GM12878 (cell line): ENCODE measurements at regions not wholly inside any gene's neighbourhood (a gene's known extent, or its start where the extent isn't known, plus 50 kb on each side); places are given as distances from the start of the nearest gene placed in this dataset.

Source experiments
- BCLAF1 ChIP-seq: fragments of 450-650 bp; IDR thresholded peaks from 2 replicates; pipeline ENCODE4 v1.6.1; 2017; ENCODE audit warnings: antibody characterized with exemption, mild to moderate bottlenecking, moderate library complexity
- CTCF ChIP-seq, 3 experiments: IDR thresholded peaks in 2 of 3; conservative IDR thresholded peaks in 1 of 3; 2 replicates each; pipeline ENCODE4 v1.5.1; 2011; ENCODE audit warnings: low read depth in 3 of 3, low read length in 3 of 3, mild to moderate bottlenecking in 3 of 3, control low read depth in 2 of 3, moderate library complexity in 2 of 3, inconsistent platforms in 1 of 3, mixed read lengths in 1 of 3; ENCODE audit not compliant: control insufficient read depth in 2 of 3, insufficient read depth in 1 of 3; ENCODE audit errors: extremely low read depth in 1 of 3
- EZH2 ChIP-seq: IDR thresholded peaks from 2 replicates; pipeline ENCODE4 v1.6.1; 2012; ENCODE audit warnings: low read depth, mild to moderate bottlenecking, control low read depth, inconsistent platforms, low read length, borderline replicate concordance; ENCODE audit not compliant: control insufficient read depth
- FOXK2 ChIP-seq: fragments of 450-650 bp; IDR thresholded peaks from 2 replicates; pipeline ENCODE4 v1.6.1; 2017; ENCODE audit warnings: mild to moderate bottlenecking, moderate library complexity
- MXI1 ChIP-seq: fragments of 150-350 bp; IDR thresholded peaks from 2 replicates; pipeline ENCODE4 v1.6.1; 2011; ENCODE audit warnings: low read depth, mild to moderate bottlenecking, inconsistent platforms, low read length, improper control_type of control experiment
- POLR2AphosphoS2 ChIP-seq: IDR thresholded peaks from 2 replicates; pipeline ENCODE4 v1.6.1; 2011; ENCODE audit warnings: low read depth, mild to moderate bottlenecking, low read length, improper control_type of control experiment, moderate library complexity
- TAF1 ChIP-seq: IDR thresholded peaks from 2 replicates; pipeline ENCODE4 v1.6.1; 2011; ENCODE audit warnings: mild to moderate bottlenecking, low read depth, low read length, borderline replicate concordance

- TF ChIP-seq CTCF (IDR thresholded peaks at IDR 0.05 in 2 of 3, conservative IDR thresholded peaks at IDR 0.05 in 1 of 3; ENCODE audit: control insufficient read depth in 2 of 3, extremely low read depth in 1 of 3, insufficient read depth in 1 of 3, low read depth in 3 of 3, low read length in 3 of 3) (no peak), FOXK2 (no peak), POLR2AphosphoS2 (no peak), BCLAF1 (no peak), MXI1 (no peak), EZH2 (no peak), TAF1 (no peak)
These were observed 332.5 kb downstream of the PID1 start for GRCh38 chr2:228938629-228939028.
